Lower leg skin (tissue), 3 donors: ENCODE measurements at regions not wholly inside any gene's neighbourhood (a gene's known extent, or its start where the extent isn't known, plus 50 kb on each side); places are given as distances from the start of the nearest gene placed in this dataset.

Experiments used
- POLR2A ChIP-seq, 2 donors: fragments of 450-650 bp; IDR thresholded peaks; one replicate each; pipeline ENCODE4 v1.6.1; 2016 to 2017; ENCODE audit warnings: antibody characterized with exemption in 2 of 2, mild to moderate bottlenecking in 1 of 2, moderate library complexity in 1 of 2
- TF ChIP-seq, protein P1 (sequence below), 3 donors: fragments of 450-650 bp; IDR thresholded peaks; one replicate each; pipeline ENCODE4 v1.5.1; 2016; ENCODE audit warnings: antibody characterized with exemption in 3 of 3, mild to moderate bottlenecking in 3 of 3, moderate library complexity in 2 of 3

DNA sequence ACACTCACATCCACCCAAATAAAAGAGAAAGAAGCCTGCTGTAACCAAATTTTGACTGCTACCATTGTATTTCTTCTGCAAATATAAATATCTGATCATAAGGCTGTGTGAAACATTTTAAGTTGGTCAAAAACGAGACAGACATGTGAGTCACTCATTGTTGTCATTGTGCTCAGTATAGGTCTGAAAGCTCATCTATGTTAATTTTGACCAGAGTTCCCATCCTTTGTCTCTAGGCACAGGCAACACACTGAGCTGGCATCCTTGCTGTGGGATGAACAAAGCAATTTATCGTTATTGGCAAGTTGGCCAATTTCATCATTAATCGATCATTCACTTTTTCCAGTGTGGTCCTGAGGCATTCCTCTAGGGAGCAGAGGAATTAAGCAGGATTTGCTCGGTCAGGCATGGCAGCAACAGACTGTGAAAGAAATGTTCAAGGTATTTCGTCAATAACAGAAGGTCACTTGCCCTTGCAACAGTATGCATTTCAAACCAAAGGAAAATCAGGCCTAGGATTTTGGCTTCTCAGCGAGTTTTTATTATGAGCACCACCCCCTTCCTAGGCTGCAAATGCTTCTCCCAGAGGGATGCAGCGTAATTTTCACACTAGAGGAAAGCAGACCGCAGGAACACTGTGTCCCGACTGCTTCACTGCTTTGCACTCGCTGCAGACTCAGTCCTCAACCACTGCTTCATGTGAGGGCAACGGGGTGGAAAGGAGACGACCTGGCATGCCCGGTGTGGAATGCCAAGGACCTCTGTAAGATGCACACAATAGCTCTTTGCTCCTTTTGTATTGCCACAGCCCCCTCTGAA, 87.9 kb upstream of the SMYD2 start:
- TF ChIP-seq POLR2A (IDR thresholded peaks at IDR 0.05) = no peak
- TF ChIP-seq, protein P1, sequence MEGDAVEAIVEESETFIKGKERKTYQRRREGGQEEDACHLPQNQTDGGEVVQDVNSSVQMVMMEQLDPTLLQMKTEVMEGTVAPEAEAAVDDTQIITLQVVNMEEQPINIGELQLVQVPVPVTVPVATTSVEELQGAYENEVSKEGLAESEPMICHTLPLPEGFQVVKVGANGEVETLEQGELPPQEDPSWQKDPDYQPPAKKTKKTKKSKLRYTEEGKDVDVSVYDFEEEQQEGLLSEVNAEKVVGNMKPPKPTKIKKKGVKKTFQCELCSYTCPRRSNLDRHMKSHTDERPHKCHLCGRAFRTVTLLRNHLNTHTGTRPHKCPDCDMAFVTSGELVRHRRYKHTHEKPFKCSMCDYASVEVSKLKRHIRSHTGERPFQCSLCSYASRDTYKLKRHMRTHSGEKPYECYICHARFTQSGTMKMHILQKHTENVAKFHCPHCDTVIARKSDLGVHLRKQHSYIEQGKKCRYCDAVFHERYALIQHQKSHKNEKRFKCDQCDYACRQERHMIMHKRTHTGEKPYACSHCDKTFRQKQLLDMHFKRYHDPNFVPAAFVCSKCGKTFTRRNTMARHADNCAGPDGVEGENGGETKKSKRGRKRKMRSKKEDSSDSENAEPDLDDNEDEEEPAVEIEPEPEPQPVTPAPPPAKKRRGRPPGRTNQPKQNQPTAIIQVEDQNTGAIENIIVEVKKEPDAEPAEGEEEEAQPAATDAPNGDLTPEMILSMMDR (IDR thresholded peaks at IDR 0.05) = no peak
